CD4-positive, alpha-beta T cell (primary cell): ENCODE measurements at regions not wholly inside any gene's neighbourhood (a gene's known extent, or its start where the extent isn't known, plus 50 kb on each side); places are given as distances from the start of the nearest gene placed in this dataset.

ENCODE experiments used
- ATAC-seq: fragments of 200-7000 bp; cut with Tn5 transposase; one replicate; pipeline ENCODE4 v1.10.0; 2022; ENCODE audit warnings: mild to moderate bottlenecking; ENCODE audit not compliant: poor library complexity
- CTCF ChIA-PET: fragments of 350-600 bp; sonication (Branson Sonifier 250); formaldehyde crosslinking; loops from one replicate; lab custom pipeline; 2021; ENCODE audit warnings: antibody characterized with exemption, inconsistent platforms; lab: Charles Lee
- POLR2A ChIA-PET: fragments of 350-600 bp; sonication (Branson Sonifier 250); formaldehyde crosslinking; loops from one replicate; lab custom pipeline; 2021; ENCODE audit warnings: antibody characterized with exemption, inconsistent platforms; lab: Charles Lee
- DNase-seq, 14 experiments: peaks; one replicate each; pipeline ENCODE4 v3.0.0-alpha.2; 2013 to 2020; ENCODE audit warnings: mixed read lengths in 2 of 14
- H3K27ac ChIP-seq, 2 donors: one replicate each; pipeline versions ENCODE4 v1.5.1 to v1.7.0; 2013; ENCODE audit warnings: low read length in 2 of 2, low read depth in 1 of 2, mild to moderate bottlenecking in 1 of 2
- H3K27me3 ChIP-seq, 2 experiments: 1 replicate in 1 of 2; 2 replicates in 1 of 2; pipeline versions ENCODE4 v1.6.1 to v1.7.0; 2013; ENCODE audit warnings: low read length in 2 of 2, control low read depth in 1 of 2, mild to moderate bottlenecking in 1 of 2, moderate library complexity in 1 of 2; ENCODE audit not compliant: insufficient read depth in 2 of 2, control insufficient read depth in 1 of 2
- H3K36me3 ChIP-seq: one replicate; pipeline ENCODE4 v1.6.1; 2013; ENCODE audit warnings: low read length, control low read depth; ENCODE audit not compliant: insufficient read depth
- H3K4me1 ChIP-seq: one replicate; pipeline ENCODE4 v1.6.1; 2013; ENCODE audit warnings: low read length, control low read depth; ENCODE audit not compliant: insufficient read depth
- H3K4me3 ChIP-seq: one replicate; pipeline ENCODE4 v1.5.1; 2013; ENCODE audit warnings: mild to moderate bottlenecking, low read length, moderate library complexity
- H3K9me3 ChIP-seq, 2 experiments: 1 replicate in 1 of 2; 2 replicates in 1 of 2; pipeline versions ENCODE4 v1.6.1 to v1.7.0; 2013; ENCODE audit warnings: low read length in 2 of 2, mild to moderate bottlenecking in 2 of 2, control low read depth in 1 of 2, moderate library complexity in 1 of 2; ENCODE audit not compliant: control insufficient read depth in 1 of 2, insufficient read depth in 1 of 2
- H3K27ac Mint-ChIP-seq: one replicate; pipeline ENCODE4 v1.8.0; 2020; ENCODE audit warnings: mixed read lengths
- H3K27me3 Mint-ChIP-seq: one replicate; pipeline ENCODE4 v1.8.0; 2021; ENCODE audit warnings: mixed read lengths
- H3K36me3 Mint-ChIP-seq: one replicate; pipeline ENCODE4 v1.8.0; 2021; ENCODE audit warnings: low read depth, mixed read lengths
- H3K4me1 Mint-ChIP-seq: one replicate; pipeline ENCODE4 v1.8.0; 2021; ENCODE audit warnings: low read depth, mixed read lengths
- H3K4me3 Mint-ChIP-seq: one replicate; pipeline ENCODE4 v1.8.0; 2020; ENCODE audit warnings: mild to moderate bottlenecking, mixed read lengths
- H3K9me3 Mint-ChIP-seq: one replicate; pipeline ENCODE4 v1.8.0; 2020; ENCODE audit warnings: mixed read lengths
- intact Hi-C, 2 experiments: fragments of 100-400 bp; cut with DNase I in 1 of 2; cut with micrococcal nuclease in 1 of 2; formaldehyde crosslinking; loops; one replicate each; pipeline versions ENCODE4 v1.15.1 to v1.9.0; 2023 to 2025; cut with DNase I, micrococcal nuclease
- TF ChIP-seq, protein P1 (sequence below): fragments of 200-600 bp; IDR thresholded peaks from one replicate; pipeline ENCODE4 v1.8.0; 2022; ENCODE audit warnings: antibody characterized with exemption, mild to moderate bottlenecking

DNA sequence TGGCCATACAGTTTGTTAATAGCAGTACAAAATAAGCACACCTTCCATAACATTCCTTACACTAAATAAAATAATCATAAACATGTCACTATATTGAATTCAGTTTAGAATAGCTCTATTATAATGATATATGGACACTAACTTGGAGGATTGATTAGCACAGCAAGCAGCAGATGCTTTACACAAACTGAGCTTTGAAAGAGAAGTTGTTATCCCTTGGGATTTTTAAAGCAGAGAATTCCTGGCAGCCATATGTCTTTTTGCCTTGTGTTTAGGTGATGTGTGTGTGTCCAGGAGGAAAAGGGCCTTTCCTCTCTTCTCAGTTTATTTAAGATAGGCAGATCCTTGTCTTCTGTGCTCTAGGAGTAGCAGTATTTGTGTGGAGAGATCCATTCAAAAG lies 232.2 kb upstream of the GRIN3A start:
- no peaks in the 10 kb centered on the region for H3K27me3 ChIP-seq
- no peaks in the 10 kb centered on the region for H3K36me3 Mint-ChIP-seq
- H3K9me3 Mint-ChIP-seq: no peaks in the 10 kb centered on the region
- TF ChIP-seq, protein P1, sequence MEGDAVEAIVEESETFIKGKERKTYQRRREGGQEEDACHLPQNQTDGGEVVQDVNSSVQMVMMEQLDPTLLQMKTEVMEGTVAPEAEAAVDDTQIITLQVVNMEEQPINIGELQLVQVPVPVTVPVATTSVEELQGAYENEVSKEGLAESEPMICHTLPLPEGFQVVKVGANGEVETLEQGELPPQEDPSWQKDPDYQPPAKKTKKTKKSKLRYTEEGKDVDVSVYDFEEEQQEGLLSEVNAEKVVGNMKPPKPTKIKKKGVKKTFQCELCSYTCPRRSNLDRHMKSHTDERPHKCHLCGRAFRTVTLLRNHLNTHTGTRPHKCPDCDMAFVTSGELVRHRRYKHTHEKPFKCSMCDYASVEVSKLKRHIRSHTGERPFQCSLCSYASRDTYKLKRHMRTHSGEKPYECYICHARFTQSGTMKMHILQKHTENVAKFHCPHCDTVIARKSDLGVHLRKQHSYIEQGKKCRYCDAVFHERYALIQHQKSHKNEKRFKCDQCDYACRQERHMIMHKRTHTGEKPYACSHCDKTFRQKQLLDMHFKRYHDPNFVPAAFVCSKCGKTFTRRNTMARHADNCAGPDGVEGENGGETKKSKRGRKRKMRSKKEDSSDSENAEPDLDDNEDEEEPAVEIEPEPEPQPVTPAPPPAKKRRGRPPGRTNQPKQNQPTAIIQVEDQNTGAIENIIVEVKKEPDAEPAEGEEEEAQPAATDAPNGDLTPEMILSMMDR: no peak
- no peaks in the 10 kb centered on the region for H3K9me3 ChIP-seq
- H3K27me3 Mint-ChIP-seq: no peaks in the 10 kb centered on the region
- ChIA-PET CTCF (no interaction called here), POLR2A (no interaction called here)
- H3K27ac ChIP-seq: no peak overlapping the region
- DNase-seq (no peak), ATAC-seq (no peak)
- H3K4me3 ChIP-seq: no peak overlapping the region
- H3K27ac Mint-ChIP-seq: no peak overlapping the region
- no peaks in the 10 kb centered on the region for H3K36me3 ChIP-seq
- intact Hi-C loops: no loop called here
- H3K4me3 Mint-ChIP-seq: no peak overlapping the region
- no peaks in the 10 kb centered on the region for H3K4me1 ChIP-seq
- no peaks in the 10 kb centered on the region for H3K4me1 Mint-ChIP-seq

- no peaks in the 10 kb centered on the region for H3K9me3 ChIP-seq
- no peak for ATAC-seq
- H3K27ac Mint-ChIP-seq: no peak overlapping the region
- TF ChIP-seq, protein P1: no peak
- no peaks in the 10 kb centered on the region for H3K4me1 Mint-ChIP-seq
- H3K27ac ChIP-seq: no peak overlapping the region
- H3K4me1 ChIP-seq: no peaks in the 10 kb centered on the region
- H3K9me3 Mint-ChIP-seq: no peaks in the 10 kb centered on the region
- intact Hi-C loops: no loop called here
- no peaks in the 10 kb centered on the region for H3K36me3 Mint-ChIP-seq
- no peak overlapping the region for H3K4me3 Mint-ChIP-seq
- H3K27me3 Mint-ChIP-seq: no peaks in the 10 kb centered on the region
- no peaks in the 10 kb centered on the region for H3K36me3 ChIP-seq
- no peak overlapping the region for H3K4me3 ChIP-seq
- POLR2A ChIA-PET: no interaction called here
- no peaks in the 10 kb centered on the region for H3K27me3 ChIP-seq
- DNase-seq: no peak
- CTCF ChIA-PET: no interaction called here
Observed at GRCh38 chr9:101968392-101968791, 229.9 kb upstream of the GRIN3A start.

DNA sequence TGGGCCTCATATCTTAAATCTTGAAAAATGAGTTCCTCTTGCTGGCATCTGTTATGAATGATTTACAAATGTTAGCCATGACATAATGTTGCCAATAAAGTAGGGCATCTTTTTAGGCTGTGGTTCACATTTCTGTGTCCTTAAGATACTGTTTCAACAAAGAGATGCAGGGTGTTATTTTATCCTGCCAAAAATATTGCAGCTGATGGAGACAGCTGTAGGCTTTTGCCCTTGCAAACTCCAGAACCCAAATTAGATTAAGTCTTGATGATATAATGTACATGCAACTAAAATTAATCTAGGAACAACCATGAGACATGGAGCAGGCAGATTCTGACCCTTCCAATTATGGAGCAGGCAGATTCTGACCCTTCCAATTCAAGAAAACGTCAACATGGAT lies 228.2 kb upstream of the GRIN3A start:
- H3K27me3 Mint-ChIP-seq: no peaks in the 10 kb centered on the region
- H3K4me3 Mint-ChIP-seq: no peak overlapping the region
- no peaks in the 10 kb centered on the region for H3K36me3 Mint-ChIP-seq
- Histone ChIP-seq H3K9me3 (no peaks in the 10 kb centered on the region), H3K27me3 (no peaks in the 10 kb centered on the region), H3K27ac (no peak overlapping the region), H3K4me3 (no peak overlapping the region), H3K36me3 (no peaks in the 10 kb centered on the region), H3K4me1 (no peaks in the 10 kb centered on the region)
- POLR2A ChIA-PET: no interaction called here
- intact Hi-C loops: no loop called here
- no peak overlapping the region for H3K27ac Mint-ChIP-seq
- H3K4me1 Mint-ChIP-seq: no peaks in the 10 kb centered on the region
- no peak for ATAC-seq
- CTCF ChIA-PET: no interaction called here
- H3K9me3 Mint-ChIP-seq: no peaks in the 10 kb centered on the region
- TF ChIP-seq, protein P1: no peak
- no peak for DNase-seq
